AG09319 (cell line): ENCODE measurements at regions not wholly inside any gene's neighbourhood (a gene's known extent, or its start where the extent isn't known, plus 50 kb on each side); places are given as distances from the start of the nearest gene placed in this dataset.

Experiments
- DNase-seq: peaks from one replicate; pipeline ENCODE4 v3.0.0-alpha.2; 2010; ENCODE audit warnings: low read depth; ENCODE audit errors: extremely low read depth
- CTCF ChIP-seq: IDR thresholded peaks from 2 replicates; pipeline ENCODE4 v1.5.1; 2011; ENCODE audit warnings: low read depth, mild to moderate bottlenecking, inconsistent platforms, low read length, moderate library complexity

GRCh38 chr6:140043357-140043756 is 668.9 kb upstream of the CITED2 start:
- no peak for DNase-seq
- TF ChIP-seq CTCF, result no peak

GRCh38 chr6:140041571-140042332 is 667.3 kb upstream of the CITED2 start:
- TF ChIP-seq CTCF, result no peak
- DNase-seq, result no peak

GRCh38 chr6:140041056-140041455 is 666.6 kb upstream of the CITED2 start:
- TF ChIP-seq CTCF, result no peak
- no peak for DNase-seq

- no peak for TF ChIP-seq CTCF
- no peak for DNase-seq
These were observed 665.9 kb upstream of the CITED2 start for GRCh38 chr6:140040396-140040795.

- DNase-seq, result no peak
- TF ChIP-seq CTCF, result no peak
These were observed 664.9 kb upstream of the CITED2 start for GRCh38 chr6:140039364-140039763.

GRCh38 chr6:140036196-140036595 is 661.7 kb upstream of the CITED2 start:
- DNase-seq, result no peak
- TF ChIP-seq CTCF, result no peak

- no peak for TF ChIP-seq CTCF
- no peak for DNase-seq
These were observed 657.7 kb upstream of the CITED2 start for GRCh38 chr6:140032189-140032588.
